22Rv1 (cell line): ENCODE measurements at regions not wholly inside any gene's neighbourhood (a gene's known extent, or its start where the extent isn't known, plus 50 kb on each side); places are given as distances from the start of the nearest gene placed in this dataset.
"Not testable (repeated sequence)": the region's sequence is repeated elsewhere in the genome, so short reads cannot be mapped to it uniquely, and the experiment has no call there.

Source experiments
- CTCF ChIP-seq: fragments of 450-650 bp; IDR thresholded peaks from 2 replicates; pipeline ENCODE4 v1.5.1; 2017; ENCODE audit warnings: mild to moderate bottlenecking
- ZFX ChIP-seq: fragments of 450-650 bp; IDR thresholded peaks from 2 replicates; pipeline ENCODE4 v1.6.1; 2017; ENCODE audit warnings: antibody characterized with exemption, borderline replicate concordance

GRCh38 chrX:131473809-131474208, 70.1 kb upstream of the OR13H1 start:
- not testable (repeated sequence) for TF ChIP-seq CTCF, ZFX
